GM13977 (cell line): ENCODE measurements at regions not wholly inside any gene's neighbourhood (a gene's known extent, or its start where the extent isn't known, plus 50 kb on each side); places are given as distances from the start of the nearest gene placed in this dataset.
"Not testable (repeated sequence)": the region's sequence is repeated elsewhere in the genome, so short reads cannot be mapped to it uniquely, and the experiment has no call there.

ENCODE experiments used
- DNase-seq: peaks from one replicate; pipeline ENCODE4 v3.0.0; 2012; ENCODE audit warnings: low spot score
- CTCF ChIP-seq: IDR thresholded peaks from 2 replicates; pipeline ENCODE4 v1.5.1; 2012; ENCODE audit warnings: mild to moderate bottlenecking, control low read depth; ENCODE audit not compliant: insufficient read depth; ENCODE audit errors: extremely low read depth, missing control alignments
- in situ Hi-C: fragments of 300-500 bp; cut with MboI; formaldehyde crosslinking; loops from one replicate; pipeline ENCODE4 v1.12.0; 2022; ENCODE audit warnings: low sequenced_read_pairs, low pct_unique_long_range_greater_than_20kb, mixed read lengths, inconsistent platforms; ENCODE audit not compliant: unreplicated experiment

GRCh38 chr1:34367954-34368353, 191.2 kb downstream of the C1orf94 start:
- no peak for TF ChIP-seq CTCF
- in situ Hi-C loops: no loop called here
- no peak for DNase-seq

GRCh38 chr1:34369701-34370455, 193.2 kb downstream of the C1orf94 start:
- DNase-seq: no peak
- TF ChIP-seq CTCF: no peak
- in situ Hi-C loops: no loop called here

- no peak for DNase-seq
- in situ Hi-C loops: no loop called here
- no peak for TF ChIP-seq CTCF
Measured at GRCh38 chr1:34370748-34371147, 194.0 kb downstream of the C1orf94 start.

GRCh38 chr1:34371179-34371578, 194.5 kb downstream of the C1orf94 start:
- in situ Hi-C loops, DNase-seq: not testable (repeated sequence)

- in situ Hi-C loops: no loop called here
- no peak for TF ChIP-seq CTCF
- no peak for DNase-seq
Measured at GRCh38 chr1:34371829-34372532, 195.3 kb downstream of the C1orf94 start.

GRCh38 chr1:34372891-34373290, 196.2 kb downstream of the C1orf94 start:
- DNase-seq: no peak
- in situ Hi-C loops: no loop called here
- TF ChIP-seq CTCF: no peak

- TF ChIP-seq CTCF: no peak
- no peak for DNase-seq
- in situ Hi-C loops: no loop called here
Measured at GRCh38 chr1:34373912-34374311, 197.2 kb downstream of the C1orf94 start.
